HG02571 (cell line): ENCODE measurements at regions not wholly inside any gene's neighbourhood (a gene's known extent, or its start where the extent isn't known, plus 50 kb on each side); places are given as distances from the start of the nearest gene placed in this dataset.
"Not testable (repeated sequence)": the region's sequence is repeated elsewhere in the genome, so short reads cannot be mapped to it uniquely, and the experiment has no call there.

ENCODE experiments used
- ATAC-seq: cut with Tn5 transposase; IDR thresholded peaks from one replicate; pipeline ENCODE4 v1.9.1; 2021; ENCODE audit warnings: mild to moderate bottlenecking, moderate library complexity; ENCODE audit not compliant: unreplicated experiment

- no peak for ATAC-seq
These were observed 81.7 kb downstream of the IER5 start for GRCh38 chr1:181170194-181170593.

- no peak for ATAC-seq
These were observed 83.6 kb downstream of the IER5 start for GRCh38 chr1:181172082-181172481.

GRCh38 chr1:181173761-181174447 lies 85.4 kb downstream of the IER5 start:
- no peak for ATAC-seq

GRCh38 chr1:181174861-181175260 lies 86.4 kb downstream of the IER5 start:
- no peak for ATAC-seq

GRCh38 chr1:181175356-181175910 lies 86.9 kb downstream of the IER5 start:
- ATAC-seq, result no peak

GRCh38 chr1:181175955-181176354 lies 87.5 kb downstream of the IER5 start:
- no peak for ATAC-seq

GRCh38 chr1:181178241-181178879 lies 89.9 kb downstream of the IER5 start:
- ATAC-seq, result no peak

- ATAC-seq, result no peak
These were observed 90.9 kb downstream of the IER5 start for GRCh38 chr1:181179279-181179986.

- no peak for ATAC-seq
These were observed 91.5 kb downstream of the IER5 start for GRCh38 chr1:181179987-181180365.

GRCh38 chr1:181180407-181181031 lies 92.0 kb downstream of the IER5 start:
- ATAC-seq, result no peak

GRCh38 chr1:181181792-181182585 lies 93.5 kb downstream of the IER5 start:
- ATAC-seq, result no peak

GRCh38 chr1:181184621-181185020 lies 96.1 kb downstream of the IER5 start:
- ATAC-seq, result no peak

- no peak for ATAC-seq
These were observed 97.0 kb downstream of the IER5 start for GRCh38 chr1:181185461-181185860.

- not testable (repeated sequence) for ATAC-seq
These were observed 97.6 kb downstream of the IER5 start for GRCh38 chr1:181186133-181186532.

- ATAC-seq, result no peak
These were observed 99.0 kb downstream of the IER5 start for GRCh38 chr1:181187337-181188126.

- ATAC-seq, result no peak
These were observed 100.7 kb downstream of the IER5 start for GRCh38 chr1:181189245-181189644.

GRCh38 chr1:181189691-181190363 lies 101.3 kb downstream of the IER5 start:
- ATAC-seq, result no peak

- ATAC-seq, result no peak
These were observed 102.0 kb downstream of the IER5 start for GRCh38 chr1:181190364-181191035.
